ENCODE measurements at regions not wholly inside any gene's neighbourhood (a gene's known extent, or its start where the extent isn't known, plus 50 kb on each side); places are given as distances from the start of the nearest gene placed in this dataset.

GRCh38 chr12:107355612-107356011 lies 262.3 kb upstream of the CRY1 start:
- TF ChIP-seq REST (IDR thresholded peaks at IDR 0.05; ENCODE audit: insufficient read depth in 1 of 2, low read depth in 2 of 2, low read length in 2 of 2): no peak
- no peak for TF ChIP-seq POLR2AphosphoS5 (IDR thresholded peaks at IDR 0.05; ENCODE audit: low read depth, low read length)
- TF ChIP-seq SIN3A (IDR thresholded peaks at IDR 0.05; ENCODE audit: borderline replicate concordance, insufficient read depth, low read length): no peak
